Occipital lobe (tissue), 1 donor: ENCODE measurements at regions not wholly inside any gene's neighbourhood (a gene's known extent, or its start where the extent isn't known, plus 50 kb on each side); places are given as distances from the start of the nearest gene placed in this dataset.

Experiments
- DNase-seq: peaks from one replicate; lab custom pipeline; 2025; lab: John Stamatoyannopoulos, UW

DNA sequence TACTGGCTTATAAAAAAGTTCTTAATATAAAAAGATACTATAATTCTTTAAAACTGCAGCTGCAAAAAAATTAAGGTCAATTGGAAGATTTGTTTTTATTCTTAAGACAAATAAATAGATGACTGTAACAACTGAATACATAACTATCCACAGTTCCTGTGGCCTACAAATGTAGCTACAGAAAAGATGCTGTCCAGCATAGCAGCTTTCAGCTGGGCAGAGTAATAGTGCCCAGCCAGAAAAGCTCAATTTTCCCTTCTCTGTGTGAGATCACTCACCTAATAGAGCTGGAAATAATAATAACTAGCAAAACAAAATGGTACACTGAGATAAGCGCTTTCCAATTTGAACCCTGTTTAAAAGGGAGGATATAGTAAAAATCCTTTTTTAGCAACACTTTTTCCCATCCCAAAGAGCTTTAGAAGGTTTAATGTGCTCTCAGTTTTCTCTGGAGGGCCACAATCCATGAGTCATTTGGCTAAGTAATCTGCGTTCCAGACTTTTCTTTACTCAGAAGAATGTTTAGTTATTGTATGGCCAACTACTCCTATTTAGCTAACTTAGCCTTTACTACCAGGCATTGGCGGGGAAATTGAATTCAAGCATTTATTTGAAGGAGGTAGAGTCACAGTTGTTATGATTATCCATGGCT is 158.1 kb upstream of the SLC39A10 start:
- DNase-seq = no peak

- DNase-seq = no peak
These were observed 158.8 kb upstream of the SLC39A10 start for GRCh38 chr2:195498176-195498575.

GRCh38 chr2:195496991-195497390 is 160.0 kb upstream of the SLC39A10 start:
- no peak for DNase-seq

GRCh38 chr2:195495966-195496365 is 161.1 kb upstream of the SLC39A10 start:
- DNase-seq = no peak

- DNase-seq = no peak
These were observed 161.7 kb upstream of the SLC39A10 start for GRCh38 chr2:195495351-195495750.

GRCh38 chr2:195494451-195494850 is 162.6 kb upstream of the SLC39A10 start:
- no peak for DNase-seq

DNA sequence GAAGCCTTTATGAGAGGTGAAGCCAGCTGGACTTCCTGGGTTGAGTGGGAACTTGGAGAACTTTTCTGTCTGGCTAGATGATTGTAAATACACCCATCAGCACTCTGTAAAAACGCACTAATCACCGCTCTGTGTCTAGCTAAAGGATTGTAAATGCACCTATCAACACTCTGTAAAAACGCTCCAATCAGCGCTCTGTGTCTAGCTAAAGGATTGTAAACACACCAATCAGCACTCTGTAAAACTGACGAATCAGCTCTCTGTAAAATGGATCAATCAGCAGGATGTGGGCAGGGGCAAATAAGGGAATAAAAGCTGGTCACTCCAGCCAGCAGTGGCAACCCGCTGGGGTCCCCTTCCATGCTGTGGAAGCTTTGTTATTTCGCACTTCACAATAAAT is 163.6 kb upstream of the SLC39A10 start:
- DNase-seq = no peak

GRCh38 chr2:195490319-195490718 is 166.7 kb upstream of the SLC39A10 start:
- no peak for DNase-seq

DNA sequence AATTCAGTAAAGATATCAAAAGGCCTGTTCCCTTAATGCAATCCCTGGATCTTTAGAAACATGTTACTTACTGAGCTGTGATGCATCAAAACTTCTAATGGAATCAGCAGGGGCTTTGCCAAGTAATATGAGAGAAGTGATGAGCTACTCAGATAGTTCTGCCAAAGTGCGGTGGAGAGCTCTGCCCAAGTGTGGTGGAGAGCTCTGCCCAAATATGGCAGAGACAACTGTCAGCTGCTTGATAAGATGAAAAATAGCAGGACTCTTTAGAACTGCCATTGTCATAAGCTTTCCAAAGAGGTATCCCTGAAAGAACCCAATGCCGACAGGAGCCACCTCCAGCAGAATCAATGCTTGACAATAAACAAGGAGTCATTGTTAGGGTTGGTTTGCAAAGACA is 167.9 kb upstream of the SLC39A10 start:
- DNase-seq = no peak

DNA sequence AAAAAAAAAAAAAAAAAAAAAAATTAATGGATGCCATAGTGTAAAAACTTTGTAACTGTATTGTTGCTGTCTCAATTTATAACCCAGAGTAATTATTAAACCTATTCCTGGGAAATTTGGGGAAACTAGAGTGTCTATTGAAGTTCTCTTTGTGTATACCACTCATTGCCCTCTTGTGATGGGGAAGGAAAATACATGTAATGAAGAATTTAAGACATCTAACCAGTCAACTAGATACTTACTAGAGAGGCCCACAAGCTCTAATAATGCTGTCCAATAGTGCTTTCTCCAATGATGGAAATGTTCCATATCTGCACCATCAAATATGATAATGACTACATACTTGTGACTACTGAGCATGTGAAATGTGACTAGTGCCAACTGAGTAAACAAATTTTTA is 168.5 kb upstream of the SLC39A10 start:
- DNase-seq = no peak

DNA sequence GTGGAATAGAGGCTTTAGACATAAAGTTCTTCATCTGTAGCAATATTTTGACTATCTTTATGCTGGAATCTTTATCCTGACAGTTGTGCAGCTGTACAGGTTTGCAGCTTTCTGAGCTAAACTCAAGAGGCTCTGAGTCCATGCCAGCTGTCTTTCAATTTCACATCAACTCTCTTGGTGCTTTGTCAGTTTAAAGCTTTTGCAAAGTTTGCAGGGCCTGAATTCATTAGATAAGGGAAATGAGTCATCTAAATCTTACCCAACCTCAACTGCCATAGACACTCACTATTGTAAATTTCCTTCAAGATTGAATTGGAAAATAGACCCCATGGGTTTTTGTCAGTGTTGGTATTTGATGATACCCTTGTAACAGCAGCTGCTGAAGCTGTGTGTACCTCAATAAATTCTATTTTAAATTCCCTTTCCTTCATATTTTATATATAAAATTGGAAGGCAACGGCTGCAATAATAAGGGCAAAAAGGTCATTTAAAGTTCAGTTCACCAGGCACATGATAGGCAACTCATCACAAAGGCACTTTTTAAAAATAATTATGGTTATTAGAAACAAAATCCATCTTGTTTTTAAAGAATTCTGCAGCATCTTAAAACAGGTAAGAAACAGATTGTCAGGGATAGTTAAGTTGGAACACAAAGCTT is 169.9 kb upstream of the SLC39A10 start:
- DNase-seq = no peak

DNA sequence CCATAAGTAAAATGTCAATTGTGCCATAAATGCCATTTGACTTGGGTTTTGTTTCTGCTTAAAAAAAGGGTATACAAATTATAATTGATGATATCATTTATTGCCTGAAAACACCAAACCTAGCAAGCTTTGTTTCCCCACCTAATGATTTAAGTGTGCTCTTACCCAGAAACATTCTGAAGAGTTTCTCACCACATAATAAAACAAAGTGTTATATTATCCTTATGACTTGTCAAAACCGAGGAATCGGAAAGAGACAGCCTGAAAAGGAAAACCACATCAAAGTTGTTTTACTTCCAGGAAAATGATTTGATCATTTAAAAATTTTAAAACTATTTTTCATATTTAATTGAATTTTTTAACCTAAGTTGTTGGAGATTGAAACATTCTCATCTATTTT is 170.5 kb upstream of the SLC39A10 start:
- no peak for DNase-seq

GRCh38 chr2:195482010-195482409 is 175.0 kb upstream of the SLC39A10 start:
- no peak for DNase-seq

DNA sequence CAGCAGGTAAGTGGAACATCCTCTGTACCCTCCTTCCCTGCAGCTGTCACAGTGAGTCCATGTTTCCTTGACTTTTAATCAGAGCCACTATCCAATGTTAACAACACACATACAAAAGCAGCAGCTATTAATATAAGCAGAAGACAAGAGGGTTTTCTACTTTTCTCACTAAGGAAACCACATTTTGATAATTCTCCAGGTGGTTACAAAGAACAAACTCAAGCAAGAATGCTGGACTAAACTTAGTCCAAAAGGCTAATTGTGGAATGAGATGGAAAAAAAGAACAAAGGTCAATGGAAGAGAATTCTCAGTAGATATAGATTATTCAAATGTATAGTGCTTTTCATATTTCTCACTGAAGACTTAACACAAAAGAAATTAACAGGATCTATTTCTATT is 176.9 kb upstream of the SLC39A10 start:
- DNase-seq = no peak

DNA sequence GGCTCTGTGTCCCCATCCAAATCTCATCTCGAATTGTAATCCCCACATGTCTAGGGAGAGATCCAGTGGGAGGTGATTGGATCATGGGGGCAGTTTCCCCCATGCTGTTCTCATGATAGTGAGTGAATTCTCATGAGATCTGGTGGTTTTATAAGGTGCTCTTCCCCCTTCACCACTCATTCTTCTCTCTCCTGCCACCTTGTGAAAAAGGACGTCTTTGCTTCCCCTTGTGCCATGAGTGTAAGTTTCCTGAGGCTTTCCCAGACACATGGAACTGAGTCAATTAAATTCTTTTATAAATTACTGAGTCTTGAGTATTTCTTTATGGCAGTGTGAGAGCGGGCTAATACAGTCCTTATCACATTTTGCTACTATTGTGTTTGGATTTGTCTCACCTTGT is 177.6 kb upstream of the SLC39A10 start:
- no peak for DNase-seq

- DNase-seq = no peak
These were observed 179.0 kb upstream of the SLC39A10 start for GRCh38 chr2:195477996-195478382.

DNA sequence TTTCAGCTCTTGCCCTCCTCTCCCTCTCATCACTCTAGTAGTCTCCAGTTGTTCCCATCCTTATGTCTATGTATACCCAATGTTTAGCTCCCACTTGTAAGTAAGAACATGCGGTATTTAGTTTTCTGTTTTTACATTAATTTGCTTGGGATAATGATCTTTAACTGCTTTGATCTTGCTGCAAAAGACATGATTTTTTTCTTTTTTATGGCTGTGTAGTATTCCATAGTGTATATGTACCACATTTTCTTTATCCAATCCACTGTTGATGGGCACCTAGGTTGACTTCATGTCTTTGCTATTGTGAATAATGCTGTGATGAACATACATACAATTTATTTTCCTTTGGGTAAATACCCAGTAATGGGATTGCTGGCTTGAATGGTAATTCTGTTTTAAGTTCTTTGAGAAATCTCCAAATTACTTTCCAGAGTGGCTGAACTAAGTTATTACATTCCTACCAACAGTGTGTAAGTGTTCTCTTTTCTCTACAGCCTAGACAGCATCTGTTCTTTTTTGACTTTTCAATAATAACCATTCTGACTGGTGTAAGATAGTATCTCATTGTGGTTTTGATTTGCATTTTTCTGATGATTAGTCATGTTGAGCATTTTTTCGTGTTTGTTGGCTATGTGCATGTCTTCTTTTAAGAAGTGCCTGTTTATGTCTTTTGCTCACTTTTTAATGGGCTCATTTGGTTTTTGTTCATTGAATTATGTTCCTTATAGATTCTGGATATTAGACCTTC is 179.6 kb upstream of the SLC39A10 start:
- DNase-seq = no peak

- no peak for DNase-seq
These were observed 181.7 kb upstream of the SLC39A10 start for GRCh38 chr2:195475336-195475735.

DNA sequence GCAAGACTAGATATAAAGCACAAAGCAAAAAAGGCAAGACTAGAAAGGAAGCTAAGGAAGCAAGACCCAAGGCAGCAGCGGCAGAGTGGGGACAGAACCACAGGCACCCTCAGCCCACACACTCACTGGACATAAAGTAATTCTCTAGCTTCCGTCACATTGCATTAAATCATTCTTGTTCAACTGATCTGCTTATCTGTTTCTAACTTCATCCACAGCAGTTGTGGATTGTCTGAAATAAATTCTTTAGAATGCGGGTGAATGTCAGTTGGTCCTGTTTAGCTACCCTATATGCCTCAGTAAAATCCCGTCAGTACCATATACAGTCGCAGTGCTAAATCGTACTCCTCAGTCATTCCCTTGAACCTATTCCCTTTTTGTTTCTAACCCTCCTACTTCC is 183.2 kb upstream of the SLC39A10 start:
- DNase-seq = no peak

- no peak for DNase-seq
These were observed 184.4 kb upstream of the SLC39A10 start for GRCh38 chr2:195472501-195473234.

GRCh38 chr2:195471807-195472206 is 185.2 kb upstream of the SLC39A10 start:
- DNase-seq = no peak

- no peak for DNase-seq
These were observed 185.9 kb upstream of the SLC39A10 start for GRCh38 chr2:195471163-195471562.
